ENCODE measurements at regions not wholly inside any gene's neighbourhood (a gene's known extent, or its start where the extent isn't known, plus 50 kb on each side); places are given as distances from the start of the nearest gene placed in this dataset.

DNA sequence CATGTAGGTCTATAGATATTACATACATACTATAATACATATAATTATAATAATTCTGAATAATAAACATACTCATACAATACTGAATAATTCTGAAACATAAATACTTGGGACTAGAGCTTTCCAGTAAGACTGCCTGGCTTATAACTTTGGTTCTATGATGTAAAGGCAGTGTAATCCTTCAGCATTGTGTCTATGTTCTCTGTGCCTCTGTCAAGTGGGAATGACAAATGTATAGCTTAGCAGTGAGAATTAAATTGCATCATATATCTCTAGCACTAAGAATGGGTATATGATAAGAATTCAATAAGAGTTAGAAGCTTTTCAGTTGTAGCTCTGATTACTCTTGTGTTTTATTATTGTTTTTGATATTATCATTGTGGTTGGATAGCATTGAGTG is 1469.3 kb downstream of the CDH8 start:
- intact Hi-C loops (cut with DNase I): no loop called here

DNA sequence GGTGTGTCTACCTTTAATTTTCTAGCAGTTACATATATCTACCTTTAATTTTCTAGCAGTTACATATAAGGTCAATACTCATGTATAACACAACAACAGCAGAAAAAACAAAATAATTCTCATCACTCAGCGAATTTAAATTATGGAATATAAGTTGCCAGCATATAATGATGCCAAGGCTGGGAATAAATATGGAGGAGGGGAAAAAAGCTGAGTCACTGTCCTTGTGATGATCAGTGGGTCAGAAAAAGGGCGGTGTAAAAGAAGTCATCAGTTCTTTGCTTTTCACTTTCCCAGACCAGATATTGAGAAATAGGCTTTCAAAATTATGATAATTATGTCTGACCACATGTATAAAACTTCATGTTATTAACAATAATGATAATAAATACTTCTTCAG is 1471.7 kb downstream of the CDH8 start:
- H3K4me1 ChIP-seq: no peaks in the 10 kb centered on the region
- no peak for DNase-seq
- 85 to 87% methylated on average over 2 of the region's 2 CpGs for WGBS, 2 donors
- H3K27me3 ChIP-seq: no peaks in the 10 kb centered on the region
- no peak overlapping the region for H3K27ac ChIP-seq
- no peaks in the 10 kb centered on the region for H3K9me3 ChIP-seq
- intact Hi-C loops (cut with DNase I): no loop called here
- no peak for TF ChIP-seq POLR2A (IDR thresholded peaks at IDR 0.05)
- TF ChIP-seq, protein P1, sequence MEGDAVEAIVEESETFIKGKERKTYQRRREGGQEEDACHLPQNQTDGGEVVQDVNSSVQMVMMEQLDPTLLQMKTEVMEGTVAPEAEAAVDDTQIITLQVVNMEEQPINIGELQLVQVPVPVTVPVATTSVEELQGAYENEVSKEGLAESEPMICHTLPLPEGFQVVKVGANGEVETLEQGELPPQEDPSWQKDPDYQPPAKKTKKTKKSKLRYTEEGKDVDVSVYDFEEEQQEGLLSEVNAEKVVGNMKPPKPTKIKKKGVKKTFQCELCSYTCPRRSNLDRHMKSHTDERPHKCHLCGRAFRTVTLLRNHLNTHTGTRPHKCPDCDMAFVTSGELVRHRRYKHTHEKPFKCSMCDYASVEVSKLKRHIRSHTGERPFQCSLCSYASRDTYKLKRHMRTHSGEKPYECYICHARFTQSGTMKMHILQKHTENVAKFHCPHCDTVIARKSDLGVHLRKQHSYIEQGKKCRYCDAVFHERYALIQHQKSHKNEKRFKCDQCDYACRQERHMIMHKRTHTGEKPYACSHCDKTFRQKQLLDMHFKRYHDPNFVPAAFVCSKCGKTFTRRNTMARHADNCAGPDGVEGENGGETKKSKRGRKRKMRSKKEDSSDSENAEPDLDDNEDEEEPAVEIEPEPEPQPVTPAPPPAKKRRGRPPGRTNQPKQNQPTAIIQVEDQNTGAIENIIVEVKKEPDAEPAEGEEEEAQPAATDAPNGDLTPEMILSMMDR (IDR thresholded peaks at IDR 0.05): no peak
- H3K4me3 ChIP-seq (replicated peaks in 1 of 3): no peak overlapping the region
- H3K36me3 ChIP-seq: no peaks in the 10 kb centered on the region

More for the DNA sequence above, 1469.3 kb downstream of the CDH8 start:
- TF ChIP-seq, protein P1 (IDR thresholded peaks at IDR 0.05): no peak
- TF ChIP-seq POLR2A (IDR thresholded peaks at IDR 0.05): no peak
- DNase-seq: no peak
- Histone ChIP-seq H3K9me3 (no peaks in the 10 kb centered on the region), H3K4me3 (replicated peaks in 1 of 3) (no peak overlapping the region), H3K4me1 (no peaks in the 10 kb centered on the region), H3K27me3 (no peaks in the 10 kb centered on the region), H3K36me3 (no peaks in the 10 kb centered on the region), H3K27ac (no peak overlapping the region)

DNA sequence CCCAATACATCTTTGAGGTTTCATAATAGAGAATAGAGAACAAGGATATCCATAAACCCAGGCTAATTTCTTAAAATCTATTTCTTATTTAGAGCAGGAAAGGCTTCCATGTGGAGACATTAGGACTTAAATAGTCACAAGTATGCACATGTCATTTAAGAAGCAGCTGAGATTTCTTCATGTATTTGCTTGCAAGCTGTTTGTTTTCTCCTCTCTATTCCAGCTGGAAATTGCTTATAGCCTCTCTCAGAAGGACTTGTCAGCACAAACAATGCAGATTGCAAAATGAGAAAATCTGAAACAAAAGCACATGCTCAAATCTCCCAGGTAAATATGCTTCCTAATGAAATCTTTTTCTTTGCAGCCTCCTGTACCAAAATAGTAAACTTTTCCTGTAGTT is 1473.1 kb downstream of the CDH8 start:
- intact Hi-C loops (cut with DNase I): no loop called here
- no peak overlapping the region for H3K27ac ChIP-seq
- no peaks in the 10 kb centered on the region for H3K4me1 ChIP-seq
- H3K27me3 ChIP-seq: no peaks in the 10 kb centered on the region
- DNase-seq: no peak
- no peak overlapping the region for H3K4me3 ChIP-seq (replicated peaks in 1 of 3)
- no peaks in the 10 kb centered on the region for H3K36me3 ChIP-seq
- no peak for TF ChIP-seq POLR2A (IDR thresholded peaks at IDR 0.05)
- TF ChIP-seq, protein P1 (IDR thresholded peaks at IDR 0.05): no peak
- no peaks in the 10 kb centered on the region for H3K9me3 ChIP-seq

DNA sequence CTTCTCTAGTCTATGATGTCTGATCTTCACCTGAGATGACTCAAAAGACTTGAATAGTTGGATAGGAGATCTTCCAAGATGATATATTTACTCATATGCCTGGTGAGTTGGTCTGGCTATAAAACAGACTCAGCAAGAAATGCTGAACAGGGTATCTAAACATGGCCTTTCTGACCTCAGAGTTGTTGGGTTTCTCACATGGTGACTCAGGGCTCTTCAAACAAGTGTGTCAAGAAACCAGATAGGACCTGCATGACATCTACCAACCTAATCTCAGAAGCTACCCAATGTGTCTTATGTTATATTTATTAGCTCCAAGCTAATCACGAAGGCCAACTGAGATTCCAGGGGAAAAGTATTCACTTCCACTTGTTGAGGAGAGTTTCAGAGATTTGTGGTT is 1477.3 kb downstream of the CDH8 start:
- Histone ChIP-seq H3K4me3 (replicated peaks in 1 of 3) (no peak overlapping the region), H3K36me3 (no peaks in the 10 kb centered on the region), H3K9me3 (no peaks in the 10 kb centered on the region), H3K4me1 (no peaks in the 10 kb centered on the region), H3K27me3 (no peaks in the 10 kb centered on the region), H3K27ac (no peak overlapping the region)
- DNase-seq: no peak
- 71 to 75% methylated on average over 1 of the region's 1 CpG for whole genome bisulfite sequencing, 2 donors
- intact Hi-C loops (cut with DNase I): no loop called here
- no peak for TF ChIP-seq POLR2A (IDR thresholded peaks at IDR 0.05)
- TF ChIP-seq, protein P1 (IDR thresholded peaks at IDR 0.05): no peak

DNA sequence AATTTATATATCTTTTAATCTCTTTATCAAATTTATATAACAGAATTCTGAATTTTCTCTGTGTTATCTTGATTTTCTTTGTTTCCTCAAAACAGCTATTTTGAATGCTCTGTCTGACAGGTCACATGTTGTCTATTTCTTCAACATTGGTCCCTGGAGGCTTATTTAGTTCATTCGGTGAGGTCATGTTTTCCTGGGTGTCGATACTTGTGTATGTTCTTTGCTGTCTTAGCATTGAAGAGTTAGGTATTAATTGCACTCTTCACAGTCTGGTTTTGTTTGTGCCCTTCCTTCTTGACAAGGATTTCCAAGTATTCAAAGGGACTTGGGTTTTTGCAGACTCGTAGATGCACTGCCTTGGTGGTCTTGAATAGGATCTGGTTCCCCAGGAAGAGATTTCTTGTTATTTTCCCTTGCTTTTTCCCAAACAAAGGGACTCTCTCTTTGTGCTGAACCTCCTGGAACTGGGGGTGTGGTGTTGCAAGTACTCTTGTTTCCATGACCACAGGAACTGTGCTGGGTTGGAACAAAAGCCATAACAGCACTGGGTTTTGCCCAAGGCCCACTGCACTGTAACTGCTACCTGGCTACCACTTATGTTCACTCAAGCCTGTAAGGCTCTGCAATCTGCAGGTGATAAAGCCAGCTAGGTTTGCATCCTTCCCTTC is 1483.0 kb downstream of the CDH8 start:
- Histone ChIP-seq H3K27ac (no peak overlapping the region), H3K4me1 (no peaks in the 10 kb centered on the region), H3K9me3 (no peaks in the 10 kb centered on the region), H3K4me3 (replicated peaks in 1 of 3) (no peak overlapping the region), H3K27me3 (no peaks in the 10 kb centered on the region), H3K36me3 (no peaks in the 10 kb centered on the region)
- intact Hi-C loops (cut with DNase I): no loop called here
- 41 to 45% methylated on average over 3 of the region's 3 CpGs for WGBS, 2 donors
- DNase-seq: no peak
- TF ChIP-seq POLR2A (IDR thresholded peaks at IDR 0.05): no peak
- TF ChIP-seq, protein P1 (IDR thresholded peaks at IDR 0.05): no peak
